ENCODE measurements at regions not wholly inside any gene's neighbourhood (a gene's known extent, or its start where the extent isn't known, plus 50 kb on each side); places are given as distances from the start of the nearest gene placed in this dataset.

DNA sequence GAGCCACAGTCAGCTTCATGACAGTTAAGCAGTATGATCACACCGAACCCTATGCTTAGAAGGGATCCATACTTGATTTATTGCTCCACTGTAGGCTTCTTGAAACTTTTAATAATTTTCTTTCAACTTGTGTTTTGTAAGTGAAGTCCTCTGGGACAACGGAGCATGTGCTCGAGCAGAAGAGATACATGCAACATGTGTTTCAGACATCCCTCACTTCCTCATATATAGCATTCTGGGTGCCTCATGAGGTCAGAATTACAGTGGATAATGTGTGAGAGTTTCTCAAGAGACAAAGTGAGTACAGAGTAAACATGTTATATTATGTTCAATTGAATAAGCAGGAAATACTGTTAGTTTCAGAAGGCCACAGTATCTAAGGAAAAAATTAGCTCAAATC is 893.2 kb downstream of the FAT4 start:
- H3K4me3 ChIP-seq: no peak overlapping the region
- no peaks in the 10 kb centered on the region for H3K4me1 ChIP-seq (replicated peaks in 1 of 2)
- no peak overlapping the region for H3K27ac ChIP-seq
- no peaks in the 10 kb centered on the region for H3K27me3 ChIP-seq
- TF ChIP-seq POLR2A (IDR thresholded peaks at IDR 0.05): no peak
- TF ChIP-seq CTCF (IDR thresholded peaks at IDR 0.05): no peak
- 76 to 87% (median 81%) methylated on average over 3 of the region's 3 CpGs for WGBS, 4 donors
- H3K36me3 ChIP-seq (replicated peaks in 1 of 2): no peaks in the 10 kb centered on the region
- no peak for DNase-seq
- intact Hi-C loops (cut with DNase I): no loop called here
- H3K9me3 ChIP-seq (replicated peaks in 1 of 3): no peaks in the 10 kb centered on the region

GRCh38 chr4:126209147-126209546 is 894.4 kb downstream of the FAT4 start:
- intact Hi-C loops (cut with DNase I): no loop called here
- Histone ChIP-seq H3K27ac (no peak overlapping the region), H3K4me1 (replicated peaks in 1 of 2) (no peaks in the 10 kb centered on the region), H3K9me3 (replicated peaks in 1 of 3) (no peaks in the 10 kb centered on the region), H3K36me3 (replicated peaks in 1 of 2) (no peaks in the 10 kb centered on the region), H3K27me3 (no peaks in the 10 kb centered on the region), H3K4me3 (no peak overlapping the region)
- WGBS, 4 donors: 51 to 64% (median 60%) methylated on average over 3 of the region's 3 CpGs
- no peak for DNase-seq
- TF ChIP-seq CTCF (IDR thresholded peaks at IDR 0.05) (no peak), POLR2A (IDR thresholded peaks at IDR 0.05) (no peak)

GRCh38 chr4:126213996-126214395 is 899.2 kb downstream of the FAT4 start:
- Histone ChIP-seq H3K27me3 (no peaks in the 10 kb centered on the region), H3K4me3 (no peak overlapping the region), H3K27ac (no peak overlapping the region), H3K9me3 (replicated peaks in 1 of 3) (no peaks in the 10 kb centered on the region), H3K4me1 (replicated peaks in 1 of 2) (no peaks in the 10 kb centered on the region), H3K36me3 (replicated peaks in 1 of 2) (no peaks in the 10 kb centered on the region)
- intact Hi-C loops (cut with DNase I): no loop called here
- 70 to 81% (median 79%) methylated on average over 3 of the region's 3 CpGs for WGBS, 4 donors
- TF ChIP-seq POLR2A (IDR thresholded peaks at IDR 0.05) (no peak), CTCF (IDR thresholded peaks at IDR 0.05) (no peak)
- no peak for DNase-seq

GRCh38 chr4:126215759-126216158 is 901.0 kb downstream of the FAT4 start:
- intact Hi-C loops (cut with DNase I): no loop called here
- TF ChIP-seq POLR2A (IDR thresholded peaks at IDR 0.05) (no peak), CTCF (IDR thresholded peaks at IDR 0.05) (no peak)
- 29 to 50% (median 36%) methylated on average over 1 of the region's 1 CpG for WGBS, 4 donors

More at GRCh38 chr4:126215759-126216158, 901.0 kb downstream of the FAT4 start:
- Histone ChIP-seq H3K4me3 (no peak overlapping the region), H3K27me3 (no peaks in the 10 kb centered on the region), H3K27ac (no peak overlapping the region), H3K36me3 (replicated peaks in 1 of 2) (no peaks in the 10 kb centered on the region), H3K9me3 (replicated peaks in 1 of 3) (no peaks in the 10 kb centered on the region), H3K4me1 (replicated peaks in 1 of 2) (no peaks in the 10 kb centered on the region)
- DNase-seq: no peak
